ENCODE measurements at regions not wholly inside any gene's neighbourhood (a gene's known extent, or its start where the extent isn't known, plus 50 kb on each side); places are given as distances from the start of the nearest gene placed in this dataset.

DNA sequence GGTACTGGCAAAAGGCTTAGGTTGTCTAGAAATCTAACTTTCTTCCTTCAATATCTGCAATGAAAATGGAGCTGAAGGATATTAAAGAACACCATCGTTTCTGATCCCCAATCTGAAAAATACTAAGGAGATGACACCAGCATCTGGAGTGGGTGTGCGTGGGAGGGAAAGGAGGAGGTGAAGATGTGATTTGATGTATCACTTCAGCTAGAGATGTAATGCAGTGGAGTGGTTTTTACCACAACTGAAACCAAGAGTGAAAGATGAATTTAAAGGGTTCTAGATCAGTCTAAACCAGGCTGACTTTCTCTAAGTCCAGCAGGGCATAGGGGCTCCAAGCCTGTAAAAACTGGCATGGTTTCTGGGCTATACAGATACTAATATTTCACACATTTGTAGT lies 148.4 kb downstream of the AKAP11 start:
- Histone ChIP-seq H3K27ac (ENCODE audit: low read length) (no peak overlapping the region), H3K9me3 (ENCODE audit: control insufficient read depth, insufficient read depth, low read depth, low read length) (no peaks in the 10 kb centered on the region), H3K27me3 (ENCODE audit: control insufficient read depth, insufficient read depth, low read length) (no peaks in the 10 kb centered on the region; the same call in 1 of the 2 replicates), H3K4me1 (ENCODE audit: control insufficient read depth, insufficient read depth, low read length) (no peaks in the 10 kb centered on the region), H3K4me3 (ENCODE audit: low read depth in 2 of 2, low read length in 2 of 2) (no peak overlapping the region), H3K36me3 (ENCODE audit: control insufficient read depth, insufficient read depth, low read length) (no peaks in the 10 kb centered on the region)
- TF ChIP-seq, protein P1, sequence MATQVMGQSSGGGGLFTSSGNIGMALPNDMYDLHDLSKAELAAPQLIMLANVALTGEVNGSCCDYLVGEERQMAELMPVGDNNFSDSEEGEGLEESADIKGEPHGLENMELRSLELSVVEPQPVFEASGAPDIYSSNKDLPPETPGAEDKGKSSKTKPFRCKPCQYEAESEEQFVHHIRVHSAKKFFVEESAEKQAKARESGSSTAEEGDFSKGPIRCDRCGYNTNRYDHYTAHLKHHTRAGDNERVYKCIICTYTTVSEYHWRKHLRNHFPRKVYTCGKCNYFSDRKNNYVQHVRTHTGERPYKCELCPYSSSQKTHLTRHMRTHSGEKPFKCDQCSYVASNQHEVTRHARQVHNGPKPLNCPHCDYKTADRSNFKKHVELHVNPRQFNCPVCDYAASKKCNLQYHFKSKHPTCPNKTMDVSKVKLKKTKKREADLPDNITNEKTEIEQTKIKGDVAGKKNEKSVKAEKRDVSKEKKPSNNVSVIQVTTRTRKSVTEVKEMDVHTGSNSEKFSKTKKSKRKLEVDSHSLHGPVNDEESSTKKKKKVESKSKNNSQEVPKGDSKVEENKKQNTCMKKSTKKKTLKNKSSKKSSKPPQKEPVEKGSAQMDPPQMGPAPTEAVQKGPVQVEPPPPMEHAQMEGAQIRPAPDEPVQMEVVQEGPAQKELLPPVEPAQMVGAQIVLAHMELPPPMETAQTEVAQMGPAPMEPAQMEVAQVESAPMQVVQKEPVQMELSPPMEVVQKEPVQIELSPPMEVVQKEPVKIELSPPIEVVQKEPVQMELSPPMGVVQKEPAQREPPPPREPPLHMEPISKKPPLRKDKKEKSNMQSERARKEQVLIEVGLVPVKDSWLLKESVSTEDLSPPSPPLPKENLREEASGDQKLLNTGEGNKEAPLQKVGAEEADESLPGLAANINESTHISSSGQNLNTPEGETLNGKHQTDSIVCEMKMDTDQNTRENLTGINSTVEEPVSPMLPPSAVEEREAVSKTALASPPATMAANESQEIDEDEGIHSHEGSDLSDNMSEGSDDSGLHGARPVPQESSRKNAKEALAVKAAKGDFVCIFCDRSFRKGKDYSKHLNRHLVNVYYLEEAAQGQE (IDR thresholded peaks at IDR 0.05; ENCODE audit: insufficient read depth in 1 of 2, low read depth in 2 of 2, low read length in 1 of 2) = no peak
- no peak for TF ChIP-seq SIN3A (IDR thresholded peaks at IDR 0.05; ENCODE audit: borderline replicate concordance, insufficient read depth, low read depth, low read length)
- no peak for TF ChIP-seq TCF7L2 (IDR thresholded peaks at IDR 0.05; ENCODE audit: low read depth, low read length)
- TF ChIP-seq, protein P2, sequence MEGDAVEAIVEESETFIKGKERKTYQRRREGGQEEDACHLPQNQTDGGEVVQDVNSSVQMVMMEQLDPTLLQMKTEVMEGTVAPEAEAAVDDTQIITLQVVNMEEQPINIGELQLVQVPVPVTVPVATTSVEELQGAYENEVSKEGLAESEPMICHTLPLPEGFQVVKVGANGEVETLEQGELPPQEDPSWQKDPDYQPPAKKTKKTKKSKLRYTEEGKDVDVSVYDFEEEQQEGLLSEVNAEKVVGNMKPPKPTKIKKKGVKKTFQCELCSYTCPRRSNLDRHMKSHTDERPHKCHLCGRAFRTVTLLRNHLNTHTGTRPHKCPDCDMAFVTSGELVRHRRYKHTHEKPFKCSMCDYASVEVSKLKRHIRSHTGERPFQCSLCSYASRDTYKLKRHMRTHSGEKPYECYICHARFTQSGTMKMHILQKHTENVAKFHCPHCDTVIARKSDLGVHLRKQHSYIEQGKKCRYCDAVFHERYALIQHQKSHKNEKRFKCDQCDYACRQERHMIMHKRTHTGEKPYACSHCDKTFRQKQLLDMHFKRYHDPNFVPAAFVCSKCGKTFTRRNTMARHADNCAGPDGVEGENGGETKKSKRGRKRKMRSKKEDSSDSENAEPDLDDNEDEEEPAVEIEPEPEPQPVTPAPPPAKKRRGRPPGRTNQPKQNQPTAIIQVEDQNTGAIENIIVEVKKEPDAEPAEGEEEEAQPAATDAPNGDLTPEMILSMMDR (IDR thresholded peaks at IDR 0.05) = no peak
- TF ChIP-seq POLR2AphosphoS5 (IDR thresholded peaks at IDR 0.05; ENCODE audit: low read depth, low read length) = no peak
- ATAC-seq (no peak), DNase-seq (ENCODE audit: low read depth, low spot score) (no peak)
- intact Hi-C loops (cut with micrococcal nuclease; ENCODE audit: unreplicated experiment) = no loop called here
- CTCF ChIA-PET = no interaction called here
- BruUV-seq (replicated peaks) = no TSS peak
- in situ Hi-C loops (cut with HindIII; ENCODE audit: low pct_unique_long_range_greater_than_20kb, low sequenced_read_pairs) = no loop called here
- POLR2A ChIA-PET = no interaction called here

DNA sequence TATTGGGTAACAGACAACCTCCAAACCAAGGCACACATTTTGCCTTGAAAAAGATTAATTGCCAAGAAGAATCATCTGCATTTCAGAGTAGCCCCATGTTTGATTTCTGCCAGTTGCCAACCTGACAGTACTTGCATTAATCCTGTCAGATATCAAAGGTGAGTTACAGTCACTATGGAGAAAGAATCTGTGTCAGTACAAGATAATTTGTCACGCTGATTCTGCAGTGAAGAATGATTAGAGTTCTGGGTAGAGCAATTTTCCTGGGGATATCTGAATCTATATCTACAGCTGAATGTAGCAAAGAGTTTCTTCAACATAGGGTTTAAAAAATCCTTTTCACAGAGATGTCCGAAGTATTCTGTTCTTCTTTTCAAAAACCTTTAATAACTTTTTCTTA lies 150.7 kb downstream of the AKAP11 start:
- no peak overlapping the region for H3K27ac ChIP-seq (ENCODE audit: low read length)
- H3K27me3 ChIP-seq (ENCODE audit: control insufficient read depth, insufficient read depth, low read length) = no peaks in the 10 kb centered on the region; the same call in 1 of the 2 replicates
- no peak for DNase-seq (ENCODE audit: low read depth, low spot score)
- TF ChIP-seq, protein P1 (IDR thresholded peaks at IDR 0.05; ENCODE audit: insufficient read depth in 1 of 2, low read depth in 2 of 2, low read length in 1 of 2) = no peak
- TF ChIP-seq, protein P2 (IDR thresholded peaks at IDR 0.05) = no peak
- TF ChIP-seq POLR2AphosphoS5 (IDR thresholded peaks at IDR 0.05; ENCODE audit: low read depth, low read length) (no peak), SIN3A (IDR thresholded peaks at IDR 0.05; ENCODE audit: borderline replicate concordance, insufficient read depth, low read depth, low read length) (no peak), TCF7L2 (IDR thresholded peaks at IDR 0.05; ENCODE audit: low read depth, low read length) (no peak)
- ATAC-seq = no peak
- H3K36me3 ChIP-seq (ENCODE audit: control insufficient read depth, insufficient read depth, low read length) = no peaks in the 10 kb centered on the region
- no peak overlapping the region for H3K4me3 ChIP-seq (ENCODE audit: low read depth in 2 of 2, low read length in 2 of 2)
- ChIA-PET POLR2A (no interaction called here), CTCF (no interaction called here)
- H3K4me1 ChIP-seq (ENCODE audit: control insufficient read depth, insufficient read depth, low read length) = no peaks in the 10 kb centered on the region
- intact Hi-C loops (cut with micrococcal nuclease; ENCODE audit: unreplicated experiment) = no loop called here
- BruUV-seq (replicated peaks) = no TSS peak
- no peaks in the 10 kb centered on the region for H3K9me3 ChIP-seq (ENCODE audit: control insufficient read depth, insufficient read depth, low read depth, low read length)
- in situ Hi-C loops (cut with HindIII; ENCODE audit: low pct_unique_long_range_greater_than_20kb, low sequenced_read_pairs) = no loop called here
